GM21529 (cell line): ENCODE measurements at regions not wholly inside any gene's neighbourhood (a gene's known extent, or its start where the extent isn't known, plus 50 kb on each side); places are given as distances from the start of the nearest gene placed in this dataset.
"Not testable (repeated sequence)": the region's sequence is repeated elsewhere in the genome, so short reads cannot be mapped to it uniquely, and the experiment has no call there.

Experiments used
- ATAC-seq: cut with Tn5 transposase; IDR thresholded peaks from one replicate; pipeline ENCODE4 v1.9.1; 2021; ENCODE audit not compliant: unreplicated experiment

DNA sequence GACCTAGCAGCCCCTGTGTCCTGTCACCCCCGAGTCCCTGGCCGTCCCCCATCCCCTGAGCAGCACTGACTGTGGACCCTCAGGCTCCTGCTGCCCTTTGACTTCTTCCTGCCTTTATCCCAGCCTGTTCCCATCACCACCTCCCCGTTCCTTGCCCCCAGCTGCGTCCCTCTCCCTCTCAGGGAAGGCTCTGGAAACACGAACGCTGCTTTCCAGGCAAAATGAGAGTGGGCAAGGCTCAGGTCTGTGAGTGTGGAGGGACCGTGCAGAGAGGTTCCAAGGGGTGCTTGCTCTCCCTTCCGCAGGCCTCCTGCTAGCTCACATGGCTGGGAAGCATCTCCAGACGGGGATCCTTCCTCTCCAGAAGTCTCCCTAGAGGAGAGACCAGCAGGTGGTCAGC is 501.8 kb upstream of the SALL3 start:
- no peak for ATAC-seq

DNA sequence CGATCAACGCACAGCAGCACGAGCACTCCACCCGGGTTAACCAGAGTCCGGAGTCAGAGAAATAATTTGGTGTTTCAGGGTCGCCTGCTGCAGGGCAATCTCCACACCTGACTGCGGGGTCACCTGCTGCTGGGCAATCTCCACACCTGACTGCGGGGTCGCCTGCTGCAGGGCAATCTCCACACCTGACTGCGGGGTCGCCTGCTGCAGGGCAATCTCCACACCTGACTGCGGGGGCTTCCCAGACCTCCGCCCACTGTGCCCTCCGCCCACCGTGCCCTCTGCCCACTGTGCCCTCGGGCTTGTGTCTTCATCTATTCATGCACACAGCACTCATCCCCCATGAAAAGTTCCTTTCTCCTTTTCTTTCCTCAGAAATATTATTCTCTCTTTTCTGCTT is 500.2 kb upstream of the SALL3 start:
- no peak for ATAC-seq

DNA sequence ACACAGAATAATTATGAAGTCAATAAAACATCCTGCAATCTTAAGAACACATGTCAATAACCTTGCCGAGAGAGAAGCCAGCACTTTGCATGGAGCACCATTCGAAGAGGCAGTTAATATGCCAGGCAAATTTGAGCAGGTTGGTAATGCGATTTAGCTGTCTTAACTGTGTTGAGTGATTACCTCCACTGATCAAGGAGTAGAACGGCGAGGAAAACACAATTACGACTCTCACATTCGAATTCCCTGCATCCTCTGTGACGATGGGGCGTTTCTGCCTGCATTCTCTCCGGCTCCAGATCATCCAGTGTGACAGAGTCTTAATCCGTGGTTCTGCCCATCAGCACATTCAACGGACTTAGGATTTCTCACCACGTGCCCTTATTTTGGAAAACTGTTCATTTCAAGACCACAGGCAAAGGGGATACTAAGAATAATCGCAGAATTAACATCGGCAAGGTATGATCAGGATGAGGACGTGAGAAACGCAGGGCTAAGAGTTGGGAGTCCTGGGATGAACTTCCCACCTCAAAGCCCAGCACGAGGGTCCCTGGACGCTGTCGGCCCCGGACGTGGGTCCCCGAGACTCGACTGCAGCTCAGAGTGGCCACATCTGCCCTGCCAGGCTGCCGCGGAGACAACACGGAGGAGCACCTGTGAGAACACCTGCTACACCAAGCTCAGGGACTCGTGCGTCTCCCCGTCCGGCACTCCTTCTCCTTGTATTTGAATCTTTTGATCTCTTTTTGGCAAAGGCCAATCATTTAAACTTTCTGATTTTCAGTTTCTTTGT is 499.2 kb upstream of the SALL3 start:
- no peak for ATAC-seq

- ATAC-seq: no peak
These were observed 497.2 kb upstream of the SALL3 start for GRCh38 chr18:78482378-78482777.

DNA sequence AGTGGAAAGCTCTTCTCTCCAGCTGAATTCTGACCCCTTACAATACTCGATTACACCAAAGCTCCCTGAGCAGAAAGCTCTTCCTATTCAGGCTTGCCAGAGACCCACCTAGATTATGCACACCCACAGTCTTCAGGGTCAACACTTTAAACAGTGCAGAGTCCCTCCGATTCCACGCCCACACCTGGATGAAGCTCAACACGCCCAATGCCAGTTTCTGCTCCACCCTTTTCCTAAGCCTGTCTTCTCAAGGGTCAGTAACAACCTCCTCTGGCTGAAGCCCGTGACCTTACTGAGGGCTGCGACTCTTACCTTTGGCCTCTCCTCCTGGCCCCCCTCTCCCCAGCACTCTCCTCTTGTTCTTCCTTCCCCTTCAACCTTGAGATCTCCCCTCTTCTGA is 492.0 kb upstream of the SALL3 start:
- no peak for ATAC-seq

DNA sequence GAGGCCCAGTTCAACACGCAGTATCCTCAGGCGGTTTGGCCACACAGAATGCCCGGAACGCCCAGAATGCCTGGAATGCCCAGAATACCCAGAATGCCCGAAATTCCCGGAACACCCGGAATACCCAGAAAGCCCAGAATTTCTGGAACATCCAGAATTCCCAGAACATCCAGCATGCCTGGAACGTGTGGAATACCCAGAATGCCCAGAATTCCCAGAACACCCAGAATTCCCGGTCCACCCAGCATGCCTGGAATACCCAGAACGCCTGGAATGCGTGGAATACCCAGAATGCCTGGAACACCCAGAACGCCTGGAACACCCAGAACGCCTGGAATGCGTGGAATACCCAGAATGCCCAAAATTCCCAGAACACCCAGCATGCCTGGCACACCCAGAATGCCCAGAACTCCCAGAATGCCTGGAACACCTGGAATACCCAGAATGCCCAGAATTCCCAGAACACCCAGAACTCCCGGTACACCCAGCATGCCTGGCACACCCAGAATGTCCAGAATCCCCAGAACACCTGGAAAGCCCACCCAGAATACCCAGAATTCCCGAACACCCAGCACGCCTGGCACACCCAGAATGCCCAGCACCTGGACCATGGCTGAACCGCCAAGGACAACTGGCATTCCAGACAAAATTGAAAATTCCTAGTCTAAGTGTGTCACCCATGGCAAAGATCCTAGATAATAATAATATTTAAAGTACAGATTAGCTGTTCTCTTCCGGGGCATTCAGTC is 487.4 kb upstream of the SALL3 start:
- no peak for ATAC-seq

GRCh38 chr18:78492813-78493371 is 486.7 kb upstream of the SALL3 start:
- no peak for ATAC-seq

GRCh38 chr18:78493490-78493889 is 486.1 kb upstream of the SALL3 start:
- ATAC-seq: not testable (repeated sequence)

DNA sequence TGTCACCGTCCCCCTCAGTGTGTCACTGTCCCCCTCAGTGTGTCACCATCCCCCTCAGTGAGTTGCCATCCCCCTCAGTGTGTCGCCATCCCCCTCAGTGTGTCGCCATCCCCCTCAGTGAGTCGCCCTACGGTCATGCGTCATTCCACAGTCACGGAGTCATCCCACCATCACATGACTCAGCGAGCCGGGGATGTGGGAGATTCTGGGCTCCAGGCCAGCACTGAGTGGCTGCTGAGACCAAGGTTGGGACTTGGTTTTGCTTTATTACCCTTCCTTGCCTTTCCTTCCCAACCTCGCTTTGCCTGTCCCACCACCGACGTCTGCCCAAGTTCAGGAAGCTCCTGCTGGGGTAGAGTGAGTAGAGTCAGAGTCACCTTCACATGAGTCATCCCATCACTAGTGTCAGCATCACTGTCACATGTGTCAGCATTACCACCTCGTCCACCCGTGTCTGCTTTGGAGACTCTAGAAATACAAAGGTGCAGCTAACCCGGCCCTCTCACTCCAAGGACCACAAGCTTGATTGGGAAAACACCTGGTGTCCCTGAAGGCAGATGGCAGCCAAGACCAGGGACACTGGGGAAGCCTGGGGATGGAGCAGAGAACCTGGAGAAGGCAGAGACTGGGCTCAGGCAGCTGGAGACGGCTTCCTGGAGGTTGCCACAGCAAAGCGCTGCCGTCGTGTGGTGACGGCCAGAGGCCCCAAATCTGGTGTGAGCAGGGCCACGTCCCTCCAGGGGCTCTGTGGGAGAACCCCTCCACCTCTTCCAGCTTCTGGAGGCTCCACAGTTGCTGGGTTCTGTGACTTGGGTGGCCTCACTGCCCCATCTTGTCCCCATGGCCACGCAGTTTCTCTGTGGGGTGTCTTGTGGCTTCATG is 485.2 kb upstream of the SALL3 start:
- no peak for ATAC-seq

- ATAC-seq: no peak
These were observed 484.1 kb upstream of the SALL3 start for GRCh38 chr18:78495550-78495949.

DNA sequence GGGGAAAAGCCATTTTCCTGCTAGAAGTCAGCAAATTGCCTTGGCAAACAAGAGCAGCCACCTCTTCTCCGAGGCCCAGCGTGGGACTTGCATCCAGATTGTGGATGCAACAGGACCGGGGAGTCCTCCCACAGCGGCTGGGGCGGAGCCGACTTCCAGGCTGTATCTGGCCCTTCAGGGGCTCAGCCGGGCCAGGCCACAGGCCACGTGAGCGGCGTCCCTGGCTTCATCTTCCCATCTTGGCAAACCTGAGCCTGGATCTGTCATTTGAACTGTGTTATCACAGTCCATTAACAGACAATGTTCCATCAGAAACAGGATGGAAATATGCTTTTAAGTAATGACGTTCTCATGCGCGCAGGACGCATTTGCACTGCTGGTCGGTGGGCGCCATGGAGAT is 483.5 kb upstream of the SALL3 start:
- ATAC-seq: no peak

- no peak for ATAC-seq
These were observed 482.0 kb upstream of the SALL3 start for GRCh38 chr18:78497641-78498040.

- ATAC-seq: no peak
These were observed 480.0 kb upstream of the SALL3 start for GRCh38 chr18:78499586-78499985.

- ATAC-seq: no peak
These were observed 478.4 kb upstream of the SALL3 start for GRCh38 chr18:78501251-78501650.

DNA sequence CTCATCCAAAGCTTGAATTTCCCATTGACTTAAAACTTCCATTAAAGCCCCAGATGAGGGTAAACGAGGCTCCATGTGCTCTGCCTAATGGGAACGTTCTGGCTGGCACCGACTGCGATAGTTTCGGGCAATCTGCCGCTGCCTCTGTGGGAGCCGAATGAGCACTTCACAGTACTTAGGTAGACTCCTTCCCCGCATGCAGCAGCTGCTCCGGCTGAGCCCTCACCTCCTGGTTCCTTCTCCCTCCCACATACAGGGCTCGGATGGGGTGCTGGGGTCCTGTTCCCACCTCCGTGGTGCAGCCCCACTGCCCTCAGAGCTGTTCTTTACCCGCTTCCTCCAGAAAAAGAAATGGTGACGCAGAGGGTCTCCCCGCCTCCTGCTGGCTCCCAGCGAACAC is 476.5 kb upstream of the SALL3 start:
- ATAC-seq: no peak

DNA sequence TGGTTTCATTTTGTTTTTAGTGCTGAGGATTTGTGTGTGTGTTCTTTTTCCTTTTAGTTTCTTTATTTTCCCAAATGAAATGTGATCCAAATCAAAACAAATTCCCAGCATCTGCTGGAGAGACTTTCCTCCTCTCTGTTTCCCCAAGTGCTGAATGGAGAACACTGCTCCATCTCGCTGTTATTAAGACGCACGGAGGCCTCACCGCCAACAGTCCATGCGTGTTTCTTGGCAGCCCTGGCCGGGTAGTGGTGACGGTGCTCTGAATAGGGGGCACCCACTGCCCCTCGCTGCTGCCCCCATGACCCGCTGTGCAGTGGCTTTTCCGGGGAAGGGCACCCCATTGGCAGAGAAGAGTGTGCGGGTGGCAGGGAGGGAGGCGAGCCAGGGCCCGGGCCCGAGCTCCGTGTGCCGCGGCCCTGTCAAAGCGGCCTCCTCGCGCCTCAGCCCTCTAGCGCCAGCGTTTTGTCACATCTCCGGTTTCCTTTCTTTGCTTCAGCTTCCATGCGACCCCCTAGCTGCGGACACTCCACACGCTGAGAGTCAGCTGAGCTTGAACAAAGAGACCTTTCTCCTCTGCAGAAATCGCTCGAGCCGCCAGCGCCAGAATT is 473.7 kb upstream of the SALL3 start:
- no peak for ATAC-seq

DNA sequence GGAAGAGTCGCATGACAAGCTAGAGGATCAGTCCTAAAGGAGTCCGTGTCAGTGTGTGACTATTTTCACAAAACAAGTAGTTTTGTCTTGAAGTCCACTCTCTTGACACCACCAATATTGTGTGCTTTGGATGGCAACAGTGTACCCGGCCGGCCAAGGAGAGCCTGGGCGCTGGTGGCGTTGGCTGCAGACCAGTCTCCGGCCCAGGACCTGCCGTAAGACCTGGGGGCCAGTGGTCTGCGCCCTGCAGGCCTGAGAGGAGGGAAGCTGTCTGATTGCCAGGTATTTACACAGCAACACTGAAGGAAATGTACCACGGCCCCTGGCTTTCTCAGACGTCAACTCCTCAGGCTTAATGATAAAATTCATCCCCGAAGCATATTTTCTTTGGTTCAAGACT is 472.4 kb upstream of the SALL3 start:
- no peak for ATAC-seq

DNA sequence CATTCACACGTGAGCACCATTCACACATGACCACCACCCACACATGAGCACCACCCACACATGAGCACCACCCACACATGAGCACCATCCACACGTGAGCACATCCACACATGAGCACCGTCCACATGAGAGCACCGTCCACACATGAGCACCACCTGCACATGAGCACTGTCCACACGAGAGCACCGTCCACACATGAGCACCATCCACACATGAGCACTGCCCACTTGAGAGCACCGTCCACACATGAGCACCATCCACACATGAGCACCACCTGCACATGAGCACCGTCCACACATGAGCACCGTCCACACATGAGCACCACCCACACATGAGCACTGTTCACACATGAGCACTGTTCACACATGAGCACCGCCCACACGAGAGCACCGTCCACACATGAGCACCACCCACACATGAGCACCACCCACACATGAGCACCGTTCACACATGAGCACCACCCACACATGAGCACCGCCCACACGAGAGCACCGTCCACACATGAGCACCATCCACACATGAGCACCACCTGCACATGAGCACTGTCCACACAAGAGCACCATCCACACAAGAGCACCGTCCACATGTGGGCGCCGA is 471.3 kb upstream of the SALL3 start:
- not testable (repeated sequence) for ATAC-seq

GRCh38 chr18:78510091-78510490 is 469.5 kb upstream of the SALL3 start:
- no peak for ATAC-seq

- ATAC-seq: no peak
These were observed 469.0 kb upstream of the SALL3 start for GRCh38 chr18:78510636-78511035.
